OCI-LY7 (cell line): ENCODE measurements at regions not wholly inside any gene's neighbourhood (a gene's known extent, or its start where the extent isn't known, plus 50 kb on each side); places are given as distances from the start of the nearest gene placed in this dataset.
"Not testable (repeated sequence)": the region's sequence is repeated elsewhere in the genome, so short reads cannot be mapped to it uniquely, and the experiment has no call there.

ENCODE experiments used
- BruUV-seq: library from RNA; stranded (reverse); fragments of 400-500 nt; replicated peaks from 2 replicates; lab custom pipeline; 2021; lab: Mats Ljungman, UMichigan
- CTCF ChIA-PET: fragments of 300-600 bp; sonication (Branson Sonifier 250); formaldehyde crosslinking; loops from one replicate; lab custom pipeline; 2022; ENCODE audit warnings: antibody characterized with exemption; ENCODE audit not compliant: unreplicated experiment; lab: Charles Lee
- POLR2A ChIA-PET: fragments of 300-600 bp; sonication (Branson Sonifier 250); formaldehyde crosslinking; loops from one replicate; lab custom pipeline; 2022; ENCODE audit warnings: antibody characterized with exemption; lab: Charles Lee
- DNase-seq: peaks from one replicate; pipeline ENCODE4 v3.0.0-alpha.2; 2015; ENCODE audit warnings: low spot score
- H2AFZ ChIP-seq: fragments of 200-600 bp; sonication (generic), shearing (Covaris generic); 2 replicates; pipeline ENCODE4 v1.6.1; 2014; ENCODE audit warnings: mild to moderate bottlenecking, antibody characterized with exemption, low read length, moderate library complexity
- H3K27ac ChIP-seq: fragments of 200-600 bp; sonication (generic); 2 replicates; pipeline ENCODE4 v1.5.1; 2014; ENCODE audit warnings: mixed run types, low read depth, mild to moderate bottlenecking, moderate library complexity, low read length, inconsistent platforms; ENCODE audit not compliant: poor library complexity, severe bottlenecking
- H3K36me3 ChIP-seq: fragments of 200-600 bp; sonication (generic); 2 replicates; pipeline ENCODE4 v1.6.1; 2014; ENCODE audit warnings: mild to moderate bottlenecking, antibody characterized with exemption, low read length, moderate library complexity, mixed read lengths; ENCODE audit not compliant: insufficient read depth
- H3K4me1 ChIP-seq: fragments of 200-600 bp; sonication (generic); 2 replicates; pipeline ENCODE4 v1.5.1; 2014; ENCODE audit warnings: mild to moderate bottlenecking, low read length; ENCODE audit not compliant: insufficient read depth, poor library complexity, severe bottlenecking
- H3K4me2 ChIP-seq: fragments of 200-600 bp; sonication (generic); 2 replicates; pipeline ENCODE4 v1.6.1; 2014; ENCODE audit warnings: mild to moderate bottlenecking, low read length
- H3K4me3 ChIP-seq: fragments of 200-600 bp; sonication (generic); 2 replicates; pipeline ENCODE4 v1.5.1; 2014; ENCODE audit warnings: mild to moderate bottlenecking, low read depth, low read length; ENCODE audit not compliant: poor library complexity, severe bottlenecking
- H3K79me2 ChIP-seq: fragments of 200-600 bp; sonication (generic); 2 replicates; pipeline ENCODE4 v1.6.1; 2016; ENCODE audit warnings: low read depth, mild to moderate bottlenecking, low read length, moderate library complexity, mixed read lengths; ENCODE audit not compliant: insufficient read depth
- H3K9me2 ChIP-seq: fragments of 200-600 bp; sonication (generic); 2 replicates; pipeline ENCODE4 v1.6.1; 2016; ENCODE audit warnings: mild to moderate bottlenecking, low read length, mixed read lengths; ENCODE audit not compliant: insufficient read depth
- H3K9me3 ChIP-seq: fragments of 200-600 bp; sonication (generic); 2 replicates; pipeline ENCODE4 v1.6.1; 2014; ENCODE audit warnings: mild to moderate bottlenecking, mixed run types, low read length, mixed read lengths
- H4K20me1 ChIP-seq: fragments of 200-600 bp; sonication (generic); 2 replicates; pipeline ENCODE4 v1.6.1; 2014; ENCODE audit warnings: mild to moderate bottlenecking, antibody characterized with exemption, low read length, moderate library complexity, mixed read lengths; ENCODE audit not compliant: insufficient read depth
- CTCF ChIP-seq: fragments of 200-600 bp; sonication (generic); conservative IDR thresholded peaks from 2 replicates; pipeline ENCODE4 v1.5.1; 2014; ENCODE audit warnings: mild to moderate bottlenecking, antibody characterized with exemption, low read length, moderate library complexity, mixed read lengths
- EZH2phosphoT487 ChIP-seq: fragments of 200-600 bp; sonication (generic); IDR thresholded peaks from 2 replicates; pipeline ENCODE4 v1.6.1; 2018; ENCODE audit warnings: low read depth, borderline replicate concordance, mild to moderate bottlenecking, mixed run types, antibody characterized with exemption, low read length, moderate library complexity, mixed read lengths
- intact Hi-C: fragments of 100-400 bp; cut with micrococcal nuclease; formaldehyde crosslinking; loops from one replicate; pipeline ENCODE4 v1.10.0; 2022; ENCODE audit not compliant: unreplicated experiment

- ChIA-PET POLR2A (no interaction called here), CTCF (no interaction called here)
- Histone ChIP-seq H3K36me3 (no peaks in the 10 kb centered on the region), H3K4me3 (no peak overlapping the region), H3K9me3 (no peaks in the 10 kb centered on the region), H4K20me1 (no peaks in the 10 kb centered on the region), H3K9me2 (no peaks in the 10 kb centered on the region), H3K4me2 (no peak overlapping the region), H3K4me1 (no peaks in the 10 kb centered on the region), H3K27ac (no peak overlapping the region), H3K79me2 (no peaks in the 10 kb centered on the region), H2AFZ (no peak overlapping the region)
- intact Hi-C loops = no loop called here
- no TSS peak for BruUV-seq
- TF ChIP-seq CTCF = no peak
- TF ChIP-seq EZH2phosphoT487 = no peak
- DNase-seq = no peak
These were observed 203.5 kb downstream of the FCRL5 start for GRCh38 chr1:157348538-157349480.

GRCh38 chr1:157347506-157347905 is 204.8 kb downstream of the FCRL5 start:
- no peaks in the 10 kb centered on the region for H3K79me2 ChIP-seq
- no TSS peak for BruUV-seq
- ChIA-PET CTCF (no interaction called here), POLR2A (interaction anchor here (0.6 to 1.0 kb wide), 2 partner anchors 9 to 447 kb away, joined by 3 to 4 read pairs; no protein-coding TSS in a partner anchor)
- no peaks in the 10 kb centered on the region for H3K36me3 ChIP-seq
- no peak overlapping the region for H2AFZ ChIP-seq
- no peaks in the 10 kb centered on the region for H3K9me2 ChIP-seq
- no peak overlapping the region for H3K4me3 ChIP-seq
- no peak for DNase-seq
- no peaks in the 10 kb centered on the region for H4K20me1 ChIP-seq
- intact Hi-C loops = no loop called here
- H3K9me3 ChIP-seq = no peaks in the 10 kb centered on the region
- TF ChIP-seq CTCF (no peak), EZH2phosphoT487 (no peak)
- H3K4me2 ChIP-seq = no peak overlapping the region
- H3K4me1 ChIP-seq = no peaks in the 10 kb centered on the region
- H3K27ac ChIP-seq = no peak overlapping the region

- H3K36me3 ChIP-seq, H3K4me3 ChIP-seq, H2AFZ ChIP-seq, H3K4me2 ChIP-seq, H3K27ac ChIP-seq, BruUV-seq, H3K9me2 ChIP-seq, intact Hi-C loops, H3K79me2 ChIP-seq, CTCF ChIA-PET, H3K9me3 ChIP-seq, H3K4me1 ChIP-seq, DNase-seq, H4K20me1 ChIP-seq: not testable (repeated sequence)
- POLR2A ChIA-PET = interaction anchor here (1.2 kb wide), 1 partner anchor 10 kb away, joined by 3 read pairs; no protein-coding TSS in a partner anchor
These were observed 199.6 kb upstream of the ETV3 start for GRCh38 chr1:157337785-157338184.
